ES-I3 (cell line): ENCODE measurements at regions not wholly inside any gene's neighbourhood (a gene's known extent, or its start where the extent isn't known, plus 50 kb on each side); places are given as distances from the start of the nearest gene placed in this dataset.
"Not testable (repeated sequence)": the region's sequence is repeated elsewhere in the genome, so short reads cannot be mapped to it uniquely, and the experiment has no call there.

Source experiments
- H3K36me3 ChIP-seq: 2 replicates; pipeline ENCODE4 v1.6.1; 2013; ENCODE audit warnings: mild to moderate bottlenecking, low read length, control low read depth, moderate library complexity; ENCODE audit not compliant: insufficient read depth
- H3K4me1 ChIP-seq: 2 replicates; pipeline ENCODE4 v1.6.1; 2013; ENCODE audit warnings: mild to moderate bottlenecking, control low read depth, low read length; ENCODE audit not compliant: insufficient read depth
- H3K9ac ChIP-seq: 2 replicates; pipeline ENCODE4 v1.6.1; 2013; ENCODE audit warnings: low read depth, mild to moderate bottlenecking, low read length, moderate library complexity
- H3K9me3 ChIP-seq: 2 replicates; pipeline ENCODE4 v1.6.1; 2013; ENCODE audit warnings: mild to moderate bottlenecking, low read length, moderate library complexity; ENCODE audit not compliant: control insufficient read depth, insufficient read depth

DNA sequence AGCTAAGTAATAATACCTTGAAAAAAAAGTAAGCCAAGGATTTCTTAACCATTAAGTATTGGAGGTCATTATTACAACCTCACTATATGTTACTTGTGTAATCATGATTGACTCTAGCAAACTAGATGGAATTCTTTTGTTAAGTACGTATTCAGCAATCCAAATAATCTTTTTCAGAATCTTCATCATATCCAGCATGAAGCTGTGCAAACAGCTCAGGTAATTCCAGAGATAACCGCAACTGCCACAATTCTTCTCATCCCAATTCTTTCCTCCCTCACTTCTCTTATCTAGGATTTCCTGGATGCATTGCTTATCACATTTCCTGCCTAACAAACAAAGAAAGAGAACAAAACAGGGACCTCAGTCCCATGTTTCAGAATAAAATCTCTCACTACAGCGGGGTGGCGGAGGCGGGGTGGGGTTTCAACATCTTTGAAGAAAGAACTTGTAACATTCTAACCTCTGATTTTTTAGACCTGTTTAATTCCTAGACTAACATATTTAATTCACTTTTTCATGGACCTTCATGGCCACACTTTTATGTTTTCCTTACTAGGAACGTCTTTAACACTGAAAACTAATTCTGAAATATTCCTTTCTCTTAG is 156.5 kb downstream of the POM121L12 start:
- no peak overlapping the region for H3K9ac ChIP-seq
- H3K36me3 ChIP-seq, result no peaks in the 10 kb centered on the region
- no peaks in the 10 kb centered on the region for H3K9me3 ChIP-seq
- H3K4me1 ChIP-seq, result no peaks in the 10 kb centered on the region

GRCh38 chr7:53205006-53205405 is 169.6 kb downstream of the POM121L12 start:
- Histone ChIP-seq H3K9me3 (no peaks in the 10 kb centered on the region; the same call in 1 of the 2 replicates), H3K9ac (no peak overlapping the region), H3K4me1 (no peaks in the 10 kb centered on the region), H3K36me3 (no peaks in the 10 kb centered on the region)

DNA sequence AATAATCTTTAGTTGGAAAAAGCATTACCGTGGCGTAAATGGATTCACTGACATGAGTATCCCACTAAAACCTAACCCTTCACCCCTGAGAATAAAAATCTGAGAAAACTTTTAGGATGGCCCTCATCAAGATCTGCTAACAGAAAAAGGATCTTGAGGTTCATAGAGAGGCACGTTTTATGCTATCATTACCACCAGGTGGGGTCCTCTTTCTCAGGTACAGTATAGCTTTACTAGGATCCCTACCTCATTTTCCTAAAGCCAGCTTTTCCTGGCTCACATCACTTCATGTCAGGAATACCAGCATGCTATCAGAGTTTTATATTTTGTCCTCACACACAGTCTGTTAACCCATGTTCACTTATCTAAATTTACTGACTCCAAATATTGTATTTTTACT is 173.7 kb downstream of the POM121L12 start:
- Histone ChIP-seq H3K36me3 (no peaks in the 10 kb centered on the region), H3K4me1 (no peaks in the 10 kb centered on the region), H3K9me3 (peaks cover 8% of the 10 kb centered on the region; the same call in 1 of the 2 replicates), H3K9ac (no peak overlapping the region)

- Histone ChIP-seq H3K9me3 (peaks cover 11% of the 10 kb centered on the region; the same call in 1 of the 2 replicates), H3K36me3 (no peaks in the 10 kb centered on the region), H3K4me1 (no peaks in the 10 kb centered on the region), H3K9ac (no peak overlapping the region)
Measured at GRCh38 chr7:53214463-53214862, 179.0 kb downstream of the POM121L12 start.

- H3K36me3 ChIP-seq, result no peaks in the 10 kb centered on the region
- peak overlapping the region; percentile 60; the same call in 1 of the 2 replicates for H3K9ac ChIP-seq
- peaks cover 5% of the 10 kb centered on the region; the same call in 1 of the 2 replicates for H3K9me3 ChIP-seq
- no peaks in the 10 kb centered on the region for H3K4me1 ChIP-seq
Measured at GRCh38 chr7:53218730-53219504, 183.5 kb downstream of the POM121L12 start.

- H3K9ac ChIP-seq, result no peak overlapping the region
- no peaks in the 10 kb centered on the region for H3K36me3 ChIP-seq
- H3K9me3 ChIP-seq, result no peaks in the 10 kb centered on the region
- no peaks in the 10 kb centered on the region for H3K4me1 ChIP-seq
Measured at GRCh38 chr7:53229202-53229601, 193.8 kb downstream of the POM121L12 start.

DNA sequence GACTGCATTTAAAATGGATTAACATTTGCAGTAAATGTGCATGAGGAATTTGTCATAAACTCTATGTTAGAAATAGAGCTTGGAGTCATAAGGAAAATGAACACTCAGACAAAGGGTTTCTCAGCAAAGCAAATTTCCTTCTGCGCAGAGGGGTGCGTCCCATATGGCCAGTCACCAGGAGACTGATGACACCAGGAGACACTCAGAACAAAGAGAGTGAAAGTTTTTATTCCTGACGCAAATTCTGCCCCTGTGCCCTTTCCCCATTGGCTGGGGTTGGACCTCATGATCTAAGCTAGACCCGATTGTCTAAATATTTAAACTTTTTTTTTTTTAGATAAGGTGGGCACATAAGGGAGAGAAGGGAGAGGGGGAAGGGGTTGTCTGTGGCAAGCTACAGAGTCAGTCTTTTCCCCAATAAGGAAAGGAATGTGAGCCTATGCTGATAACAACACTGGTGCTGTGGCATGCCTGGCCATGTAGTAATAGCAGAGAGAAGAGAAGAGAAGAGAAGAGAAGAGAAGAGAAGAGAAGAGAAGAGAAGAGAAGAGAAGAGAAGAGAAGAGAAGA is 202.0 kb downstream of the POM121L12 start:
- no peak overlapping the region for H3K9ac ChIP-seq
- H3K9me3 ChIP-seq, result no peaks in the 10 kb centered on the region
- H3K36me3 ChIP-seq, result no peaks in the 10 kb centered on the region
- H3K4me1 ChIP-seq, result no peaks in the 10 kb centered on the region; the same call in 1 of the 2 replicates

GRCh38 chr7:53238021-53238605 is 202.7 kb downstream of the POM121L12 start:
- no peaks in the 10 kb centered on the region; the same call in 1 of the 2 replicates for H3K4me1 ChIP-seq
- H3K9me3 ChIP-seq, result no peaks in the 10 kb centered on the region
- no peak overlapping the region for H3K9ac ChIP-seq
- H3K36me3 ChIP-seq, result no peaks in the 10 kb centered on the region

GRCh38 chr7:53239151-53239550 is 203.7 kb downstream of the POM121L12 start:
- not testable (repeated sequence) for H3K4me1 ChIP-seq, H3K9me3 ChIP-seq, H3K36me3 ChIP-seq, H3K9ac ChIP-seq

DNA sequence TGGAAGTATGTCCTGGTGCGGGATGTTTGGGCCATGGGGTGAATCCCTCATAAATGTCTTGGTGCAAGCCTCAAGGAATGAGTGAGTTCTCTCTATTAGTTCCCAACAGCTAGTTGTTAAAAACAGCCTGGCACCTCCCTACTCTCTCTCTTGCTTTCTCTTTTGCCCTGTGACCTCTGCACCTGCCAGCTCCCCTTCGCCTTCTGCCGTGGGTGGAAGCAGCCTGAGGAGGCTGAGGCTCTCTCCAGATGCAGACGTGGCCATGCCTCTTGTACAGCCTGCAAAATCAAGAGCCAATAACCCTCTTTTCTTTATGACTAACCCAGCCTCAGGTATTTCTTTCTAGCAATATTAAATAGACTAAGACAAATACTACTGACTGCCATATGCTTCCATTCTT is 210.3 kb downstream of the POM121L12 start:
- no peaks in the 10 kb centered on the region; the same call in 1 of the 2 replicates for H3K4me1 ChIP-seq
- H3K9me3 ChIP-seq, result no peaks in the 10 kb centered on the region
- no peaks in the 10 kb centered on the region for H3K36me3 ChIP-seq
- H3K9ac ChIP-seq, result no peak overlapping the region

- H3K9me3 ChIP-seq, result no peaks in the 10 kb centered on the region
- no peaks in the 10 kb centered on the region; the same call in 1 of the 2 replicates for H3K4me1 ChIP-seq
- no peaks in the 10 kb centered on the region for H3K36me3 ChIP-seq
- H3K9ac ChIP-seq, result no peak overlapping the region
Measured at GRCh38 chr7:53246957-53247356, 211.5 kb downstream of the POM121L12 start.

- Histone ChIP-seq H3K9me3 (peaks cover 5% of the 10 kb centered on the region; the same call in 1 of the 2 replicates), H3K36me3 (no peaks in the 10 kb centered on the region), H3K4me1 (no peaks in the 10 kb centered on the region; the same call in 1 of the 2 replicates), H3K9ac (no peak overlapping the region)
Measured at GRCh38 chr7:53252539-53252938, 217.1 kb downstream of the POM121L12 start.

GRCh38 chr7:53272081-53272480 is 236.6 kb downstream of the POM121L12 start:
- Histone ChIP-seq H3K36me3 (no peaks in the 10 kb centered on the region), H3K9ac (no peak overlapping the region), H3K4me1 (no peaks in the 10 kb centered on the region), H3K9me3 (no peaks in the 10 kb centered on the region)

GRCh38 chr7:53281312-53281711 is 245.9 kb downstream of the POM121L12 start:
- Histone ChIP-seq H3K9ac (no peak overlapping the region), H3K36me3 (no peaks in the 10 kb centered on the region), H3K9me3 (no peaks in the 10 kb centered on the region)

More at GRCh38 chr7:53281312-53281711, 245.9 kb downstream of the POM121L12 start:
- H3K4me1 ChIP-seq, result no peaks in the 10 kb centered on the region
